Left forelimb (tissue), 1 donor: ENCODE measurements at regions not wholly inside any gene's neighbourhood (a gene's known extent, or its start where the extent isn't known, plus 50 kb on each side); places are given as distances from the start of the nearest gene placed in this dataset.
"Not testable (repeated sequence)": the region's sequence is repeated elsewhere in the genome, so short reads cannot be mapped to it uniquely, and the experiment has no call there.

ENCODE experiments used
- DNase-seq: peaks from one replicate; pipeline ENCODE4 v3.0.0-alpha.2; 2018; ENCODE audit warnings: low spot score

- DNase-seq = no peak
Observed at GRCh38 chr1:232346844-232347243, 283.1 kb downstream of the SIPA1L2 start.

- no peak for DNase-seq
Observed at GRCh38 chr1:232344791-232345399, 285.0 kb downstream of the SIPA1L2 start.

- DNase-seq = not testable (repeated sequence)
Observed at GRCh38 chr1:232344186-232344585, 285.7 kb downstream of the SIPA1L2 start.

GRCh38 chr1:232340446-232340845 lies 289.5 kb downstream of the SIPA1L2 start:
- no peak for DNase-seq

GRCh38 chr1:232339073-232339472 lies 290.9 kb downstream of the SIPA1L2 start:
- no peak for DNase-seq

- peak; percentile 70 for DNase-seq
Observed at GRCh38 chr1:232335741-232336293, 294.1 kb downstream of the SIPA1L2 start.

- DNase-seq = no peak
Observed at GRCh38 chr1:232335261-232335660, 294.7 kb downstream of the SIPA1L2 start.

- DNase-seq = no peak
Observed at GRCh38 chr1:232334811-232335210, 295.1 kb downstream of the SIPA1L2 start.

- DNase-seq = no peak
Observed at GRCh38 chr1:232334246-232334645, 295.7 kb downstream of the SIPA1L2 start.

GRCh38 chr1:232333419-232333767 lies 296.5 kb downstream of the SIPA1L2 start:
- DNase-seq = no peak

- DNase-seq = not testable (repeated sequence)
Observed at GRCh38 chr1:232332710-232333418, 297.1 kb downstream of the SIPA1L2 start.

- DNase-seq = no peak
Observed at GRCh38 chr1:232329103-232329813, 300.7 kb downstream of the SIPA1L2 start.

GRCh38 chr1:232328486-232329102 lies 301.3 kb downstream of the SIPA1L2 start:
- DNase-seq = no peak

- DNase-seq = no peak
Observed at GRCh38 chr1:232327899-232328298, 302.0 kb downstream of the SIPA1L2 start.

- no peak for DNase-seq
Observed at GRCh38 chr1:232327269-232327668, 302.7 kb downstream of the SIPA1L2 start.

- no peak for DNase-seq
Observed at GRCh38 chr1:232322162-232322734, 307.7 kb downstream of the SIPA1L2 start.

GRCh38 chr1:232319518-232320210 lies 310.3 kb downstream of the SIPA1L2 start:
- DNase-seq = no peak

- no peak for DNase-seq
Observed at GRCh38 chr1:232319072-232319471, 310.9 kb downstream of the SIPA1L2 start.

- DNase-seq = no peak
Observed at GRCh38 chr1:232318143-232318542, 311.8 kb downstream of the SIPA1L2 start.

GRCh38 chr1:232317350-232317749 lies 312.6 kb downstream of the SIPA1L2 start:
- DNase-seq = no peak

- DNase-seq = no peak
Observed at GRCh38 chr1:232316864-232317263, 313.1 kb downstream of the SIPA1L2 start.
